ENCODE measurements at regions not wholly inside any gene's neighbourhood (a gene's known extent, or its start where the extent isn't known, plus 50 kb on each side); places are given as distances from the start of the nearest gene placed in this dataset.

GRCh38 chr10:85311613-85312337 lies 983.4 kb downstream of the CCSER2 start:
- no peak for TF ChIP-seq CTCF (IDR thresholded peaks at IDR 0.05)
- no peak for TF ChIP-seq POLR2AphosphoS5 (IDR thresholded peaks at IDR 0.05)
- no peak for TF ChIP-seq POLR2A (IDR thresholded peaks at IDR 0.05)
- TF ChIP-seq EP300 (IDR thresholded peaks at IDR 0.05) = no peak
